ENCODE measurements at regions not wholly inside any gene's neighbourhood (a gene's known extent, or its start where the extent isn't known, plus 50 kb on each side); places are given as distances from the start of the nearest gene placed in this dataset.

- Histone ChIP-seq H2AFZ (ENCODE audit: control insufficient read depth, low read length) (no peak overlapping the region), H3K4me1 (ENCODE audit: control insufficient read depth, extremely low read depth, insufficient read depth, low read length) (no peaks in the 10 kb centered on the region), H3K4me2 (ENCODE audit: control insufficient read depth, extremely low read depth, insufficient read depth, low read depth, low read length) (no peak overlapping the region), H3K9me3 (ENCODE audit: control insufficient read depth, low read depth, low read length) (no peaks in the 10 kb centered on the region), H3K27me3 (ENCODE audit: control insufficient read depth, extremely low read depth, insufficient read depth, low read length) (no peaks in the 10 kb centered on the region), H3K4me3 (ENCODE audit: control insufficient read depth in 2 of 3, extremely low read depth in 1 of 3, insufficient read depth in 2 of 3, low read depth in 1 of 3, low read length in 3 of 3) (no peak overlapping the region), H3K79me2 (ENCODE audit: control insufficient read depth, insufficient read depth, low read length) (no peaks in the 10 kb centered on the region), H4K20me1 (ENCODE audit: control insufficient read depth, extremely low read depth, insufficient read depth, low read length) (no peaks in the 10 kb centered on the region), H3K9ac (ENCODE audit: control insufficient read depth, extremely low read depth, insufficient read depth, low read length) (no peak overlapping the region), H3K27ac (ENCODE audit: control insufficient read depth, insufficient read depth, low read length) (no peak overlapping the region), H3K36me3 (ENCODE audit: control insufficient read depth in 2 of 2, extremely low read depth in 1 of 2, insufficient read depth in 2 of 2, low read length in 2 of 2) (no peaks in the 10 kb centered on the region), H3K9me1 (ENCODE audit: control insufficient read depth, extremely low read depth, insufficient read depth, low read length) (no peaks in the 10 kb centered on the region)
- no peak for DNase-seq (ENCODE audit: low read depth, low spot score)
- TF ChIP-seq CTCF (optimal IDR thresholded peaks at IDR 0.05 in 1 of 3, IDR thresholded peaks at IDR 0.05 in 1 of 3, conservative IDR thresholded peaks at IDR 0.05 in 1 of 3; ENCODE audit: extremely low read depth in 1 of 3, insufficient read depth in 2 of 3, low read length in 3 of 3), result no peak
- no peak for TF ChIP-seq EZH2 (IDR thresholded peaks at IDR 0.05; ENCODE audit: low read length)
- no peak for FAIRE-seq
- dilution Hi-C loops (cut with MboI; ENCODE audit: extremely low pct_ligation_motif_present, low sequenced_read_pairs), result no loop called here
Measured at GRCh38 chr20:22350624-22351023, 233.7 kb downstream of the FOXA2 start.

- Histone ChIP-seq H3K9me1 (ENCODE audit: control insufficient read depth, extremely low read depth, insufficient read depth, low read length) (no peaks in the 10 kb centered on the region), H3K4me2 (ENCODE audit: control insufficient read depth, extremely low read depth, insufficient read depth, low read depth, low read length) (no peak overlapping the region), H3K4me3 (ENCODE audit: control insufficient read depth in 2 of 3, extremely low read depth in 1 of 3, insufficient read depth in 2 of 3, low read depth in 1 of 3, low read length in 3 of 3) (no peak overlapping the region), H2AFZ (ENCODE audit: control insufficient read depth, low read length) (no peak overlapping the region), H4K20me1 (ENCODE audit: control insufficient read depth, extremely low read depth, insufficient read depth, low read length) (no peaks in the 10 kb centered on the region), H3K36me3 (ENCODE audit: control insufficient read depth in 2 of 2, extremely low read depth in 1 of 2, insufficient read depth in 2 of 2, low read length in 2 of 2) (no peaks in the 10 kb centered on the region), H3K27ac (ENCODE audit: control insufficient read depth, insufficient read depth, low read length) (no peak overlapping the region), H3K4me1 (ENCODE audit: control insufficient read depth, extremely low read depth, insufficient read depth, low read length) (no peaks in the 10 kb centered on the region), H3K9me3 (ENCODE audit: control insufficient read depth, low read depth, low read length) (no peaks in the 10 kb centered on the region), H3K27me3 (ENCODE audit: control insufficient read depth, extremely low read depth, insufficient read depth, low read length) (no peaks in the 10 kb centered on the region), H3K79me2 (ENCODE audit: control insufficient read depth, insufficient read depth, low read length) (no peaks in the 10 kb centered on the region), H3K9ac (ENCODE audit: control insufficient read depth, extremely low read depth, insufficient read depth, low read length) (no peak overlapping the region)
- DNase-seq (ENCODE audit: low read depth, low spot score) (no peak), FAIRE-seq (no peak)
- TF ChIP-seq CTCF (optimal IDR thresholded peaks at IDR 0.05 in 1 of 3, IDR thresholded peaks at IDR 0.05 in 1 of 3, conservative IDR thresholded peaks at IDR 0.05 in 1 of 3; ENCODE audit: extremely low read depth in 1 of 3, insufficient read depth in 2 of 3, low read length in 3 of 3), result no peak
- TF ChIP-seq EZH2 (IDR thresholded peaks at IDR 0.05; ENCODE audit: low read length), result no peak
- dilution Hi-C loops (cut with MboI; ENCODE audit: extremely low pct_ligation_motif_present, low sequenced_read_pairs), result loop anchor here (25.0 kb wide), 1 partner anchor 339 kb away; no protein-coding TSS in a partner anchor
Measured at GRCh38 chr20:22348010-22348409, 236.4 kb downstream of the FOXA2 start.
